ENCODE measurements at regions not wholly inside any gene's neighbourhood (a gene's known extent, or its start where the extent isn't known, plus 50 kb on each side); places are given as distances from the start of the nearest gene placed in this dataset.

DNA sequence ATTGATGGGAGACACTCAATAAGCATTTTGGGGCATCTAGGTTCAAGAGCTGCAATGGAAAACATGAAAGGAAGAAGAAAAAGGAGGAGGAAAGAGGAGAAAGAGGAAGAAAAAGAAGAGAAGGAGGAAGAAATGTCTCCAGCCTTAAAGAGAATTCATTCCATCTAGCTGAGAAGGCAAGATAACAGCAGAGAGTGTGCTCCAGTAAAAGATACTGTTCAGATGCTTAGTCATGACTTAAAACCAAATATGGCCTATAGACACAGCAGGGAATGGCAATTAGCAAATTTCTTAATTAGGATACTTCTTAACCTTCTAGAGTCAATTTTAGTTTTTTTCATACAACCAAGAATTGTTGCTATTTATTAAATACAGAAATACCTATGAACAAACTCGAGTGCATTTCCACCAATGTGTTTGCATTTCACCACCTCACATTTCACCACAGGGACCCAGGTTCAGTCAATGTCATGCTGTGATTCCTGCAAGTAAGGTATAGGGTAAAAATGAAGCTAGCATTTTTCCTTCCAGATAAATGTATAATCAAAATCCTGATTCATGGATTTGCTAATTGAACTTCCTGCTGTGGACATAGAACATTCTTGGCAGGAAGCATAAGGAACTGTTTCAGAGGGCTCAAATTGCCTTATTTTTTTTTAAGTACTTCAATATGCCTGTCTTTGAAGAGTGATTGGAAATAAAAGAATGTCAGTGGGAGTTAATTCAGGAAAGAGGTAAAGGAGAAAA is 177.8 kb downstream of the RPS29 start:
- TF ChIP-seq EZH2 (IDR thresholded peaks at IDR 0.05; ENCODE audit: low read depth), result no peak
- no peak for TF ChIP-seq CTCF (conservative IDR thresholded peaks at IDR 0.05)

All from PC-9 (cell line).